Chondrocyte (in vitro differentiated cells): ENCODE measurements at regions not wholly inside any gene's neighbourhood (a gene's known extent, or its start where the extent isn't known, plus 50 kb on each side); places are given as distances from the start of the nearest gene placed in this dataset.

Experiments used
- DNase-seq: peaks from one replicate; pipeline ENCODE4 v3.0.0; 2021; ENCODE audit warnings: mixed read lengths, low spot score
- H3K27ac Mint-ChIP-seq: one replicate; pipeline ENCODE4 v1.8.0; 2021; ENCODE audit warnings: mild to moderate bottlenecking, moderate library complexity, mixed read lengths; ENCODE audit not compliant: unreplicated experiment
- H3K27me3 Mint-ChIP-seq: 2 replicates; pipeline ENCODE4 v1.8.0; 2021; ENCODE audit warnings: low read depth, mixed read lengths
- H3K36me3 Mint-ChIP-seq: 2 replicates; pipeline ENCODE4 v1.8.0; 2021; ENCODE audit warnings: low read depth, mixed read lengths
- H3K4me1 Mint-ChIP-seq: 2 replicates; pipeline ENCODE4 v1.8.0; 2021; ENCODE audit warnings: low read depth, mild to moderate bottlenecking, mixed read lengths
- H3K4me3 Mint-ChIP-seq: one replicate; pipeline ENCODE4 v1.8.0; 2021; ENCODE audit warnings: mild to moderate bottlenecking, moderate library complexity, mixed read lengths; ENCODE audit not compliant: unreplicated experiment
- H3K9me3 Mint-ChIP-seq: 2 replicates; pipeline ENCODE4 v1.8.0; 2021; ENCODE audit warnings: low read depth, mixed read lengths
- CTCF ChIP-seq: fragments of 200-600 bp; sonication (generic); IDR thresholded peaks from 2 replicates; pipeline ENCODE4 v1.5.0; 2021; ENCODE audit warnings: antibody characterized with exemption, mild to moderate bottlenecking, moderate library complexity

GRCh38 chr9:106417685-106418084, 445.3 kb upstream of the ZNF462 start:
- Mint-ChIP-seq H3K36me3 (no peaks in the 10 kb centered on the region), H3K4me1 (peaks cover 36% of the 10 kb centered on the region), H3K27ac (no peak overlapping the region), H3K27me3 (no peaks in the 10 kb centered on the region), H3K9me3 (no peaks in the 10 kb centered on the region), H3K4me3 (no peak overlapping the region)
- no peak for TF ChIP-seq CTCF
- DNase-seq, result no peak

- DNase-seq, result no peak
- TF ChIP-seq CTCF, result no peak
- Mint-ChIP-seq H3K4me1 (peaks cover 34% of the 10 kb centered on the region), H3K4me3 (no peak overlapping the region), H3K27ac (peak overlapping the region; percentile 64), H3K36me3 (no peaks in the 10 kb centered on the region), H3K27me3 (no peaks in the 10 kb centered on the region), H3K9me3 (no peaks in the 10 kb centered on the region)
These were observed 443.1 kb upstream of the ZNF462 start for GRCh38 chr9:106419829-106420228.

- Mint-ChIP-seq H3K36me3 (no peaks in the 10 kb centered on the region), H3K4me1 (peaks cover 34% of the 10 kb centered on the region), H3K4me3 (no peak overlapping the region), H3K27ac (peak overlapping the region; percentile 64), H3K9me3 (no peaks in the 10 kb centered on the region), H3K27me3 (no peaks in the 10 kb centered on the region)
- no peak for TF ChIP-seq CTCF
- no peak for DNase-seq
These were observed 442.4 kb upstream of the ZNF462 start for GRCh38 chr9:106420511-106420944.

- no peak for DNase-seq
- TF ChIP-seq CTCF, result no peak
- Mint-ChIP-seq H3K27ac (no peak overlapping the region), H3K9me3 (no peaks in the 10 kb centered on the region), H3K36me3 (no peaks in the 10 kb centered on the region), H3K27me3 (no peaks in the 10 kb centered on the region), H3K4me3 (no peak overlapping the region), H3K4me1 (peaks cover 33% of the 10 kb centered on the region)
These were observed 441.2 kb upstream of the ZNF462 start for GRCh38 chr9:106421772-106422171.

GRCh38 chr9:106423575-106423974, 439.4 kb upstream of the ZNF462 start:
- no peaks in the 10 kb centered on the region for H3K36me3 Mint-ChIP-seq
- no peak overlapping the region for H3K27ac Mint-ChIP-seq
- no peaks in the 10 kb centered on the region for H3K9me3 Mint-ChIP-seq
- H3K4me3 Mint-ChIP-seq, result no peak overlapping the region
- no peak for TF ChIP-seq CTCF
- no peak for DNase-seq
- H3K27me3 Mint-ChIP-seq, result no peaks in the 10 kb centered on the region
- H3K4me1 Mint-ChIP-seq, result peaks cover 28% of the 10 kb centered on the region
